Endodermal cell (in vitro differentiated cells): ENCODE measurements at regions not wholly inside any gene's neighbourhood (a gene's known extent, or its start where the extent isn't known, plus 50 kb on each side); places are given as distances from the start of the nearest gene placed in this dataset.

Source experiments
- DNase-seq: peaks from one replicate; pipeline ENCODE4 v3.0.0-alpha.2; 2017
- H3K27ac ChIP-seq: 2 replicates; pipeline ENCODE4 v1.5.1; 2013; ENCODE audit warnings: mild to moderate bottlenecking, low read depth, low read length, moderate library complexity
- H3K27me3 ChIP-seq: 2 replicates; pipeline ENCODE4 v1.6.1; 2013; ENCODE audit warnings: mild to moderate bottlenecking, low read length, moderate library complexity; ENCODE audit not compliant: insufficient read depth, control insufficient read depth, poor library complexity, severe bottlenecking
- H3K36me3 ChIP-seq: 2 replicates; pipeline ENCODE4 v1.7.0; 2013; ENCODE audit warnings: mild to moderate bottlenecking, low read length, moderate library complexity; ENCODE audit not compliant: control insufficient read depth, insufficient read depth
- H3K4me1 ChIP-seq: one replicate; pipeline ENCODE4 v1.7.0; 2013; ENCODE audit warnings: low read length; ENCODE audit not compliant: control insufficient read depth, insufficient read depth
- H3K4me3 ChIP-seq: 2 replicates; pipeline ENCODE4 v1.5.1; 2013; ENCODE audit warnings: mild to moderate bottlenecking, low read length, moderate library complexity
- H3K9ac ChIP-seq: 2 replicates; pipeline ENCODE4 v1.6.1; 2013; ENCODE audit warnings: mild to moderate bottlenecking, low read length, moderate library complexity; ENCODE audit not compliant: poor library complexity, severe bottlenecking; ENCODE audit errors: extremely low read depth
- H3K9me3 ChIP-seq: 2 replicates; pipeline ENCODE4 v1.6.1; 2013; ENCODE audit warnings: mild to moderate bottlenecking, low read length, moderate library complexity; ENCODE audit not compliant: control insufficient read depth
- H3K27ac Mint-ChIP-seq: 2 replicates; pipeline ENCODE4 v1.8.0; 2020; ENCODE audit warnings: mixed read lengths
- H3K27me3 Mint-ChIP-seq: 2 replicates; pipeline ENCODE4 v1.8.0; 2021; ENCODE audit warnings: mild to moderate bottlenecking, mixed read lengths; ENCODE audit not compliant: insufficient read depth
- H3K36me3 Mint-ChIP-seq: 2 replicates; pipeline ENCODE4 v1.8.0; 2020; ENCODE audit warnings: low read depth, mixed read lengths
- H3K4me1 Mint-ChIP-seq: 2 replicates; pipeline ENCODE4 v1.8.0; 2020; ENCODE audit warnings: mixed read lengths
- H3K4me3 Mint-ChIP-seq: 2 replicates; pipeline ENCODE4 v1.8.0; 2020; ENCODE audit warnings: mild to moderate bottlenecking, moderate library complexity, mixed read lengths
- H3K9me3 Mint-ChIP-seq: 2 replicates; pipeline ENCODE4 v1.8.0; 2020; ENCODE audit warnings: mild to moderate bottlenecking, mixed read lengths
- WGBS, 2 experiments: methylation state at CpG; one replicate each; pipeline versions ENCODE4 v1.1.5 to v1.1.7; 2013; ENCODE audit warnings: missing lambda C conversion rate in 2 of 2, mixed read lengths in 1 of 2; ENCODE audit not compliant: insufficient coverage in 1 of 2, insufficient read length in 1 of 2; 5-methylcytosine and 5-hydroxymethylcytosine counted together
- TF ChIP-seq, protein P1 (sequence below): fragments of 200-600 bp; sonication (generic); conservative IDR thresholded peaks from 2 replicates; pipeline ENCODE4 v1.5.0; 2021; ENCODE audit warnings: antibody characterized with exemption, mild to moderate bottlenecking

DNA sequence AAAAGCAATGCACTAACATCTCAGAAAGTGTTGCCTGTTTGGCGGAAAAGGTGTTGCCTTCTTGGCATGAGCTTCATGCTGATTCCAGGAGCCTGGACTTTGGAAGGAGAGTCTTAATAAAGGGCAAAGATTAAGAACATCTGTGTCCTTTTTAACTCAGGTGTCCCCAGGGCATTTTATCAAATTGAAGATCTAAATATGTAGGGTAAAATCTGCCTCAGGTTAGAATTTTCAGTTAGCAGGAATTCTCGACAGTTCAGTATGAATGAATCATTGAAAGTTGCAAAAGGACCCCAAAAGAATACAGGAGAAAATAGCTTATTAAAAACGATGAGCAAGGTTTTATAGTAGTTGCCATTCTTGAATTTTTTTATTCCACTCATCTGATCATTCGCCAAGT is 325.2 kb downstream of the SUCLA2 start:
- Histone ChIP-seq H3K9ac (no peak overlapping the region), H3K9me3 (no peaks in the 10 kb centered on the region), H3K36me3 (no peaks in the 10 kb centered on the region), H3K27ac (no peak overlapping the region), H3K27me3 (no peaks in the 10 kb centered on the region), H3K4me3 (no peak overlapping the region), H3K4me1 (peaks cover 6% of the 10 kb centered on the region)
- H3K4me1 Mint-ChIP-seq = peaks cover 30% of the 10 kb centered on the region
- no peak overlapping the region for H3K27ac Mint-ChIP-seq
- H3K4me3 Mint-ChIP-seq = no peak overlapping the region
- no peaks in the 10 kb centered on the region for H3K27me3 Mint-ChIP-seq
- WGBS, 2 experiments = 91 to 100% methylated on average over 3 to 4 of the region's 4 CpGs
- no peaks in the 10 kb centered on the region for H3K36me3 Mint-ChIP-seq
- no peak for DNase-seq
- no peaks in the 10 kb centered on the region for H3K9me3 Mint-ChIP-seq
- TF ChIP-seq, protein P1, sequence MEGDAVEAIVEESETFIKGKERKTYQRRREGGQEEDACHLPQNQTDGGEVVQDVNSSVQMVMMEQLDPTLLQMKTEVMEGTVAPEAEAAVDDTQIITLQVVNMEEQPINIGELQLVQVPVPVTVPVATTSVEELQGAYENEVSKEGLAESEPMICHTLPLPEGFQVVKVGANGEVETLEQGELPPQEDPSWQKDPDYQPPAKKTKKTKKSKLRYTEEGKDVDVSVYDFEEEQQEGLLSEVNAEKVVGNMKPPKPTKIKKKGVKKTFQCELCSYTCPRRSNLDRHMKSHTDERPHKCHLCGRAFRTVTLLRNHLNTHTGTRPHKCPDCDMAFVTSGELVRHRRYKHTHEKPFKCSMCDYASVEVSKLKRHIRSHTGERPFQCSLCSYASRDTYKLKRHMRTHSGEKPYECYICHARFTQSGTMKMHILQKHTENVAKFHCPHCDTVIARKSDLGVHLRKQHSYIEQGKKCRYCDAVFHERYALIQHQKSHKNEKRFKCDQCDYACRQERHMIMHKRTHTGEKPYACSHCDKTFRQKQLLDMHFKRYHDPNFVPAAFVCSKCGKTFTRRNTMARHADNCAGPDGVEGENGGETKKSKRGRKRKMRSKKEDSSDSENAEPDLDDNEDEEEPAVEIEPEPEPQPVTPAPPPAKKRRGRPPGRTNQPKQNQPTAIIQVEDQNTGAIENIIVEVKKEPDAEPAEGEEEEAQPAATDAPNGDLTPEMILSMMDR = no peak

DNA sequence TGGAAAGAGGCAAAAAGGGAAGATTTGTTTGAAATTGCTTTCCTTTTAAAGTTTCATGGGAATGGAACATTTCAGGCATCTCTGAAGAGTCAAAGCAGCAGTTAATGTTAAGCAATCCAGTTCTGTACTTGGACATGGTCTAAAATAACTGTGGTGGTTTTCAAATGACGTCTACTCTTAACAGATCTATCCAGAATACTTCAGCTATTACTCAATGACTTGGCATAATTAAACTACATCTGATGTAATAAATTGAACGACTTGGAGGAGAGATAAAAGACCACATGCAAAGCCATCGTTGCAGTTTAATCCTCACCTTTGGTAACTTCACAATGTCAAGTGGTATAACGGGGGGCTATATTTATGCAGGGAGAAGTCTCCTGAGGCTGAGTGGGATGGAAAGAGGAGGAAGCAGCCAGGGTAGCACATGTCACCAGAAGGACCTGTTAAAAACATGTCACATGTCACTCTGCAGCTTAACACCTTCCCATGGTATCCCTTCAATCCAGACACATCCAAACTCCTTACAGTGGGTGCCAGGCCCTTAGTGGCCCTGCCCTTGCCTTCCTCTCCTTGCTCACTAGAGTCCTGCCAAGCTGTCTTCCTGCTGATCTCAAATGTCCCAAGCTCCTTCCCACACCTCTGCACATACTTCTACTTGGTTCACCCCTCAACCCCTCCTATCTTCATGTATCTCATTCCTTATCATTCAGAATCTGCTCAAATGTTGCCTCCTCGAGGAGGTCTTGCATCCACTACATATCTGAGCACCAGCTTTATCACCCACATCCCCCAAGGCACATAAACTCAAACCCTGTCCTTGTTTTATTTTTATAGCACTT is 327.8 kb downstream of the SUCLA2 start:
- no peak overlapping the region for H3K9ac ChIP-seq
- H3K27me3 ChIP-seq = no peaks in the 10 kb centered on the region
- H3K4me1 Mint-ChIP-seq = peaks cover 26% of the 10 kb centered on the region
- 92 to 93% methylated on average over 4 to 5 of the region's 5 CpGs for WGBS, 2 experiments
- H3K9me3 ChIP-seq = no peaks in the 10 kb centered on the region
- H3K4me3 Mint-ChIP-seq = no peak overlapping the region
- H3K4me3 ChIP-seq = no peak overlapping the region
- H3K27ac Mint-ChIP-seq = no peak overlapping the region
- no peaks in the 10 kb centered on the region for H3K9me3 Mint-ChIP-seq
- no peaks in the 10 kb centered on the region for H3K27me3 Mint-ChIP-seq
- H3K36me3 ChIP-seq = no peaks in the 10 kb centered on the region
- no peak overlapping the region for H3K27ac ChIP-seq
- peaks cover 3% of the 10 kb centered on the region for H3K4me1 ChIP-seq
- H3K36me3 Mint-ChIP-seq = no peaks in the 10 kb centered on the region
- no peak for DNase-seq
- TF ChIP-seq, protein P1 = no peak

DNA sequence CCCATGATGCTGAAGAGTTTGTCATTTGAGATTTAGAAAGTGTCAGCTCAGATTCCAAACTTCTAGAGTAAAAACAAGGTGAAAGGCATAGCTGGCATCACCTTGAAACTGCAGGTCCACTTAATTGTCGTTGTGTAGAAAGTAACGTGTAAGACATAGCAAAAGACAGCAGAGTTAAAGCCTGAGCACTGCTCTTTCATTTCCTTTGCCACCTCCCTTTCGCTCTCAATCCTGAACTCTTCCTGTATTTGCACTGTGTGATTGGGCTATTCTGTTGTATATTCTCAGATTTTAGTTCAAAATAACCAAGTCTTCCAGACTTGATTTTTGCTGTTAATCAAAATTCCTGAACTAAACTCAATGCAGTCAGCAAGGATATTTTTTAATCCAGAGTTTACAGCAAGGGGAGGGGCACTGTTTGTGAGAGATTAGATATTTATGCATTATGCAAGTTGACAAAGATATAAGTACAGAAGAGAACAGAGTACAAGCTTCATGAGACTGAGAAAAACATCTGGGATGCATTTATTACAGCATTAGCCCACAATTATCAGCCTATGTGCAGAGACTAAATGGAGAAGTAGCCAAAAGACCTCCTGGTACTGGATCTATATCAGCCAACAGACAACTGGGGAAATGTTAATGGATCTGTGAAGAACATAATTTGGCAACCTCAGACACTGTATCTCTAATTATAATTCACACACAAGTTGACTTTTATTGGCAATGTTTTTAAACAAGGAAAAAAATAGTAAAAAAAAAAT is 328.6 kb downstream of the SUCLA2 start:
- H3K9me3 Mint-ChIP-seq = peaks cover 1% of the 10 kb centered on the region
- Histone ChIP-seq H3K9me3 (no peaks in the 10 kb centered on the region), H3K36me3 (no peaks in the 10 kb centered on the region), H3K27me3 (no peaks in the 10 kb centered on the region), H3K4me3 (no peak overlapping the region), H3K9ac (no peak overlapping the region), H3K27ac (no peak overlapping the region), H3K4me1 (no peaks in the 10 kb centered on the region)
- H3K36me3 Mint-ChIP-seq = no peaks in the 10 kb centered on the region
- TF ChIP-seq, protein P1 = no peak
- H3K27me3 Mint-ChIP-seq = no peaks in the 10 kb centered on the region
- no peak overlapping the region for H3K4me3 Mint-ChIP-seq
- peaks cover 21% of the 10 kb centered on the region for H3K4me1 Mint-ChIP-seq
- DNase-seq = no peak
- no peak overlapping the region for H3K27ac Mint-ChIP-seq
- 90% methylated on average over 2 to 3 of the region's 3 CpGs for WGBS, 2 experiments
